NCI-H82 treated with DMSO at 0.1 percent for 48 hours (cell line): ENCODE measurements at regions not wholly inside any gene's neighbourhood (a gene's known extent, or its start where the extent isn't known, plus 50 kb on each side); places are given as distances from the start of the nearest gene placed in this dataset.
"Not testable (repeated sequence)": the region's sequence is repeated elsewhere in the genome, so short reads cannot be mapped to it uniquely, and the experiment has no call there.

Experiments
- DNase-seq: peaks from one replicate; lab custom pipeline; 2025; ENCODE audit not compliant: unreplicated experiment; lab: John Stamatoyannopoulos, UW

DNA sequence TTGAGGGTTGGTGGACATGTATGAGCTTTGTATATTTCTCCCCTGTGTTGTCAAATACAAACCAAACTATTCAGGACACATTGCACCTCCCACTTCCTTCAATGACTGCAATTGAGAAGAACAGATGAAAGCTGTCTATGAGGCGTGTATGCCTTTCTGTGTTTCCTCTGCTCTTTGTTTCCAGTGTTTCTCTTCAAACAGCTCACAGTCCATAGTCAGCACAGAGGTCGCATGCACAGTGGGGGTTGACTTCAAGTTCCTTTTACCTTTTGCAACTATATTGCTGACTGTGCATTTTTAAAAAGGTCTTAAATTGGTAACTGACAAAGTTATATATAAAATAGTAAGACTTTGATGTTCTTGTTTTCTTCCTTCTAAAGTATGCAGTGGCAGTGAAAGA is 957.8 kb downstream of the C4orf33 start:
- DNase-seq = no peak

GRCh38 chr4:130054908-130055307 is 959.0 kb downstream of the C4orf33 start:
- no peak for DNase-seq

DNA sequence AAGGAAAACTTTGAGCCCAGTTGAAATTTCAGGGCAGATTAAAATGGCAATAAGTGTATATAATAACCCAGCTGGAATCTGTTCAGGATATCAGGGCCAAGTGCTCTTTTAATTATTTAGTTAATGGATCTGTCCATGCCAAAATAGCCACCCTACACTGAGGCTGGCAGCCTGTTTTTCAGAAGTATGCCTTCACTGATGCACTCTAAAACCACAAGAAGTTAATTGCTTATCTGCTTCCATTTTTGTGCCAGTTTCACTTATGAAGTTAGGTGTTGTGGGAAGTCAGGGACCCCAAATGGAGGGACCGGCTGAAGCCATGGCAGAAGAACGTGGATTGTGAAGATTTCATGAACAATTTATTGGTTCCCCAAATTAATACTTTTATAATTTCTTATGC is 960.3 kb downstream of the C4orf33 start:
- DNase-seq = no peak

DNA sequence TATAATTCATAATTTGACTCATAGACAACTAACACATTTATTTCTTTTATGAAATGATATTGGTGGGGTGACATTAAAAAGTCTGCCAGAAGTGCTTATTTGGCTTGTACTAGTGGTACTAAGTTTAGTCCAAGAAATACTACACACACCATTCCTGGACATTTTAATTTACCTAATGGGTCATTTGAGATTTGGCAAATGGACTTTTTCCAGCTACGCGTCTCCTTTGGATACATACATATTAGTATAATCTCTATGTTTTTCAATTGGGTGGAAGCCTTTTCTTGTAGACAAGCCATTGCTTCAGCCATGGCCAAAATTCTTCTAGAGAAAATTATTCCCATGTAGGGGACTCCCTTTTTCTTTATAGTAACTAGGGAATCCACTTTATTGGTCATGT is 968.5 kb downstream of the C4orf33 start:
- DNase-seq = no peak

GRCh38 chr4:130067419-130067818 is 971.5 kb downstream of the C4orf33 start:
- DNase-seq = no peak

- DNase-seq = no peak
Measured at GRCh38 chr4:130068072-130068471, 972.1 kb downstream of the C4orf33 start.

DNA sequence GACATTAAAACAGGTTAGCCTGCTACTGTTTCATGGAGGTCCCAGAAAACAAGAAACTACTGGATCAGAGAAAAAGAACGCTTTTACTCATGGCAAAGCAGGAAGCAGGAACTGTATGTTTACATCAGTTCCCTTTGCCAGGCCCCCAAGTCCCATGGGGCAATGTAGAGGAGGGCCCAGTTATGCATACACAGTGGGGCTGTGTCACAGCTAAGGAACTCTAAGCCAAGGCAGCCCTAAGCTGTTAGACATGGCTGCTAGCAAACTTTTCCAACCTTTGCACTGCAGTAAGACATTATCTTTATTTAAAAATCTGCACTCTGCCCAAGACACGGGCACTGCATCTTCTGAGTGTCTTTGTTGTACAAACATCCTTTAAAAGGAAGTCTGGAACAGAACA is 975.8 kb downstream of the C4orf33 start:
- no peak for DNase-seq

DNA sequence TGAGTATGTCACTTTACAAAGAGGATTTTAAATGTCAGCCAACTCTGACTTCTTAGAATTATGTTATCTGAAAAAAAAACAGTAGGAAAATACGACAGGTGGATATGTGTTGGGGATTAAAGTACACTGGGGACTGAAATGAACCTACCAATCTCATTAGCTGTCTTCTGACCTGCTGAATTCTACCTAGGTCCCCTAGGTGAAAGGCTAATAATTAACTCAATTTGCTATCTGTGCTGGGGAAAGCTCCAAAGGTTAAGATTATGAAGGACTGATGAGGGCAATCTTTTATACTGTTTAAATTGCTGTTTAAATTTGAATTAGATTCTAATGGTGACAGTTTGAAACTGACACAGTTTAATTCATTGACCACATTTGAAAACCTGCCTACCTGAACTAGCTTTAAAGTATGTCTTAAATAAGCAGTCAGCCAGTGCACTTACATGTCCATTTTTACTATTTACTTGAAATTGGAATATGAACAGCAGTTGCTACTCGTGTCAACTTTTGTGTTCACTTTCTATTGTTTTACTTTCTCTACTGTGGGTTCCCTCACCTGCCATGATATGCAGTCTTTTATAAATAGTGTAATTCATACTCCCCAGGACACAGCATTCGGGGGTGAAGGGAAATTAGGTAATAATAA is 977.3 kb downstream of the C4orf33 start:
- no peak for DNase-seq

DNA sequence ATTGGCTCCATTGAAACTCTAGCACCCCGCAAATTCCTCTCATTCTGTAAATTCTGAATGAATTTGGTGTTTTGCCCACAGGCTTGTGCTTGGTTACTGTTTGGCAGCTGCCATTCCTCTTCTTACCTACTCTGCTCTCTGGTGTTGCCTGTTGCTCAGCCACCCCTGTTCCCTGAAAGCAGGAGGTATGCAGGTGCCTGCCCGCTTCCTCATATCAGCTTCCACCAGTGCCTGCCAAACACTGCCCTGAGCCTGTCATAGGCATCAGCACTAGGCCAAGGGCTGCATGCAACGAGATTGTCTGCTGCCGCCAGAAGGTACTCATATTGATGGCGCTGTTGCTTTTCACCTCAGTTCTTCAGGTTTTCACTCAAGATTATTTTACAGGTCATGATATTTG is 978.1 kb downstream of the C4orf33 start:
- no peak for DNase-seq

DNA sequence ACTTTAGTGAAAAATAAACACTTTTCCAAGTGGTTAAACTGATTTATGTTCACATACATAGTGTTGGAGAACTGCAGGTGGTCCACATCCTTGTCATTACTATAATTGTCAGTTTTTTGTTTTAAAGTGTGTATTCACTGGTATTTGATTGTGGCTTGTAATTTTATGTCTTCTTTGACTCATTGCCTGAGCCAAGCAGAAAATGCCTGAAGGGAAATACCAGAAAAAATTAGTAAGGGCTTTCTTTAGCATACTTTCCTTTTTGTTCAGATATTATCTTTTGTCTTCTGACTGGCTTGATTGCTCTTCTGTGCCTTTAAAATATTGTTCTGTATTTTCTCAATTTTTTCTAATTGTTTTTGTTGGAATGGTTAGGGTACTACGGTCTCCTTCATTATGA is 981.3 kb downstream of the C4orf33 start:
- DNase-seq = no peak

GRCh38 chr4:130079027-130079426 is 983.1 kb downstream of the C4orf33 start:
- DNase-seq = not testable (repeated sequence)

GRCh38 chr4:130080872-130081451 is 985.0 kb downstream of the C4orf33 start:
- no peak for DNase-seq

DNA sequence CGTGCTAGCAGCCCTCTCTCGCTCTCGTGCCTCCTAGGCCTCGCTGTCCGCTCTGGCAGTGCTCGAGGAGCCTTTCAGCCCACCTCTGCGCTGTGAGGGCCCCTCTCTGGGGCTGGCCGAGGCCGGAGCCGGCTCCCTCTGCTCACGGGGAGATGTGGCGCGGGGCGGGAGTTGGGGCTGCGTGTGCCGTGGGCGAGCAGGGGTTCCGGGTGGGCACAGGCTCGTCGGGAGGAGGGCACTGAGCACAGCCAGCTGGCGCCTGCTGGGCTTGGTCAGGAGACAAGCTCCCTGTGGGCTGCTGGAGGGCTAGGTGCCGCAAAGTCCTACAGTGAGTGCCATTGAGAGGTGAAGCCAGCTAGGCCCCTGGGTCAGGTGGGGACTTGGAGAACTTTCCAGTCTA is 994.5 kb downstream of the C4orf33 start:
- no peak for DNase-seq

GRCh38 chr4:130092187-130093015 is 996.4 kb downstream of the C4orf33 start:
- no peak for DNase-seq

DNA sequence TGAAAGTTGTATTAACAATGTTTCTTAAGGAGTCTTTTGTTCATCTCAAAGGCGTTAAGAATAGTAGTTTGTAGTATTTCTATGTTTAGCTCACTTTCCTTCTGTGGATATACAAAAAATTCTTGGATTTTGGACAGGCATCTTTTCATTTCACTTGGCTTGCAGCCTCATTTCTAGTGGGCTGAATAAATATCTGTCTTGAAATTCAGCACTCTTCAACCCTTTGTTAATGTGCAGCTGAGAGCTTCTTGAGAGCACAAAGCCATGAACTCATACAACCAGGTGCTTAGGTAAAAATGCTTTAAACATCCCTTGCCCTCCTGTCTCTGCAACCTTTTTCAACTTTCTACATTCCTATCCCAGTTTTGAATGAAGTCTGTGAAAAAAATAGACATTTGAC is 1003.2 kb downstream of the C4orf33 start:
- DNase-seq = no peak

DNA sequence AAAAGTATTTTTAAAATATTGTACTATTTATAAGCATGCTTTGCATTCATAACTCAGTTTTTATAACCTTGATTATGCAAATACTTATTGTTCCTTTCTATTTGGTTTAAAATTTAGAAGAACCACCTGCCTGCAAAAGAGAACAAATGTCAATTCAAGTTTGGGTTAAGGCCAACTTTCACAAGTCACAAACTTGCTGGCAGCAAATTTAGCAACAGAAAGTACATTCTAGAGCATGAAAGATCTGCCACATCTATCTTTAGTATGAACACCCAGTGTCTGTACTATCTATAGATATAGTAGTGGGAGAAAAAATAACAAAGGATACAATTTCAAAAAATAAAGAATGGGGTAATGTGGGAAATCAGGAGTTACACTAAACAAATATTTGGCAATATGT is 1014.2 kb downstream of the C4orf33 start:
- DNase-seq = no peak

DNA sequence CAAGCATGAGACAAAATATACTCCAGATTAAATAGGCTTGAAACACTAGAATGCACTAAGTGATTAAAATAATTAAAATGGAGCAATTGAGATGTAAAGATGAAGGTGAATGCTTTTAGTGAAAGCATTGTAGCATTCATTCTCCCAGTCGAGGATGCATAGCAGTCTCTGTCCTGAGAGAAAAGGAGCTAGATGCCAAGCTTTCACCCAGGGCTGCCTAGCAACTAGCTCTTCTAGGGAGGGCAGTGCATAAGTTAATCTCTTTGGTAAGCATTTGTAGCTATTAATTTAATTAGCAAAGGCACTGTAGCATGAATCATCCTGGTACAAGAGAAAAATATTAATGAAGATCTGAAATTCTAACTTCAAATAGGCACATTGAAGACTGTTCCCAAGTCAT is 1014.8 kb downstream of the C4orf33 start:
- DNase-seq = no peak

- DNase-seq = peak; percentile 3
Measured at GRCh38 chr4:130124066-130124465, 1028.1 kb downstream of the C4orf33 start.

GRCh38 chr4:130125467-130125866 is 1029.5 kb downstream of the C4orf33 start:
- no peak for DNase-seq

DNA sequence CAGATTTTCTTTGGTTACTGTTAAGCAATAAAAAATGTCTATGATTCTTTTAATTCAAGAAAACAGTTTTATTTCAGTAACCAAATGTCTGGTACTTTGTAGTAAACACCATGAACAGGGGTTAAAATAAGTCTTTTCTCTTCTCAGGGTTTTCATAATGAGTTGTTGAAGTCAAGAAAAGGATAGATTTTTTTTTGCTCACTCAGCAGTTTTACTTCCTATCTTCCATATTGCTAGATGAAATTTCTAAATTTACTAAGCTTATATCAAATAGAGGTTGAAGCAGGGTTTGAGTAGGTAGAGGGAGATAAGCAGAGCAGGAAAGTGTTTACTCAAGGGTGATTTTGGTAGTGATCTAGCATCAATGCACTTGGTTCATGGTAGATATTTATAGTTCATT is 1031.3 kb downstream of the C4orf33 start:
- DNase-seq = no peak

GRCh38 chr4:130131536-130131935 is 1035.6 kb downstream of the C4orf33 start:
- DNase-seq = no peak

GRCh38 chr4:130141651-130142050 is 1045.7 kb downstream of the C4orf33 start:
- DNase-seq = no peak
